GM19351 (cell line): ENCODE measurements at regions not wholly inside any gene's neighbourhood (a gene's known extent, or its start where the extent isn't known, plus 50 kb on each side); places are given as distances from the start of the nearest gene placed in this dataset.
"Not testable (repeated sequence)": the region's sequence is repeated elsewhere in the genome, so short reads cannot be mapped to it uniquely, and the experiment has no call there.

ENCODE experiments used
- ATAC-seq: cut with Tn5 transposase; IDR thresholded peaks from one replicate; pipeline ENCODE4 v1.9.1; 2021; ENCODE audit warnings: mild to moderate bottlenecking, moderate library complexity; ENCODE audit not compliant: unreplicated experiment

GRCh38 chr15:39255760-39256159 is 325.1 kb upstream of the THBS1 start:
- ATAC-seq: no peak

GRCh38 chr15:39260391-39260790 is 320.5 kb upstream of the THBS1 start:
- no peak for ATAC-seq

- no peak for ATAC-seq
Observed at GRCh38 chr15:39260791-39261190, 320.1 kb upstream of the THBS1 start.

DNA sequence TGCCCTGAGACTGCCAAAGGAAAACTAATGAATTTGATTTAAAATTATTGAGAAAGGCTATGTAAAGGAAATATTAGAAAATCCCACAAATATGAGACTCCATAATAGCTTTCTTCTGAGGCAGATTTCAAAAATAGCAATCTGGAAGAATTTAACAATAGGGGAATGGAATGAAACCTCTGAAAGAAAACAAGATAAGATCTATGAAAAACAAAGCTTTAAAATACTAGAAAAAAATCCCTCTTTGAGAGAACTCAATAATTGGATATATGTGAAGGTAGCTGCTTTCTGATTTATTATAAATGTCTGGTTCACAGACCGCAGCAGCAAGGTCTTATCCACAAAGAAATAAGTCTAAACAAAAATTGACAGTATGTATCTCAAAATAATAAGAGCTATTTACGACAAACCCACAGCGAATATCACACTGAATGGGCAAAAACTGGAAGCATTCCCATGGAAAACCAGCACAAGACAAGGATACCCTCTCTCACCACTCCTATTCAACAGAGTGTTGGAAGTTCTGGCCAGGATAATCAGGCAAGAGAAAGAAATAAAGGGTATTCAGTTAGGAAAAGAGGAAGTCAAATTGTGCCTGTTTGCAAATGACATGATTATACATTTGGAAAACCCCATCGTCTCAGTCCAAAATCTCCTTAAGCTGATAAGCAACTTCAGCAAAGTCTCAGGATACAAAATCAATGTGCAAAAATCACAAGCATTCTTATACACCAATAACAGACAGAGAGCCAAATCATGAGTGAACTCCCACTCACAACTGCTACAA is 319.3 kb upstream of the THBS1 start:
- not testable (repeated sequence) for ATAC-seq

DNA sequence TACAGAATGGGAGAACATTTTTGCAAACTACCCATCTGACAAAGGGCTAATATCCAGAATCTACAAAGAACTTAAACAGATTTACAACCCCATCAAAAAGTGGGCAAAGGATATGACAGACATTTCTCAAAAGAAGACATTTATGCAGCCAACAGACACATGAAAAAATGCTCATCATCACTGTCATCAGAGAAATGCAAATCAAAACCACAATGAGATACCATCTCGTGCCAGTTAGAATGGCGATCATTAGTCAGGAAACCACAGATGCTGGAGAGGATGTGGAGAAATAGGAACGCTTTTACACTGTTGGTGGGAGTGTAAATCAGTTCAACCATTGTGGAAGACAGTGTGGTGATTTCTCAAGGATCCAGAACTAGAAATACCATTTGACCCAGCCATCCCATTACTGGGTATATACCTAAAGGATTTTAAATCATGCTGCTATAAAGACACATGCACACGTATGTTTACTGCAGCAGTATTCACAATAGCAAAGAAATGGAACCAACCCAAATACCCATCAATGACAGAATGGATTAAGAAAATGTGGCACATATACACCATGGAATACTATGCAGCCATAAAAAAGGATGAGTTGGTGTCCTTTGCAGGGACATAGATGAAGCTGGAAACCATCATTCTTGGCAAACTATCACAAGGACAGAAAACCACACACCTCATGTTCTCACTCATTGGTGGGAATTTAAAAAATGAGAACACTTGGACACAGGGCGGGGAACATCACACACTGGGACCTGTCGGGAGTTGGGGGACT is 317.7 kb upstream of the THBS1 start:
- not testable (repeated sequence) for ATAC-seq

- no peak for ATAC-seq
Observed at GRCh38 chr15:39265261-39265660, 315.6 kb upstream of the THBS1 start.

DNA sequence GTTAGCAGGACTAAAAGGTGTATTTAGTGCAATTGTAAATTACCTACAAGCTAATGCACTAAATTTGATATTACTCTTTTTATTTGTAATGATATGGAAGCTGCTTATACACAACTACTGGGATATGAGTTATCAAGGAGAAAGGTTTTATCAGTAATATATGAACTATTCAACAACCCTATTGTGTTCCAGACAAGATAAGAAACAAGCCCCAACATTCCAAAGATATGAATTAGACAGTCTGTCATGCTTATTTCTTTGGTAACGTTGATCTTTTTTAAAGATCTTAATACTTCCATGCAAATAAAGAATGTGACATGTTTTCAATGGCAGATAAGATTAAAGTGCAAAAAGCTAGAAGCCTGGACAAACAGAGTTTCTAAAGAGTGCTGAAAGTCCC is 314.0 kb upstream of the THBS1 start:
- ATAC-seq: no peak

GRCh38 chr15:39267685-39268084 is 313.2 kb upstream of the THBS1 start:
- peak; percentile 59 for ATAC-seq

DNA sequence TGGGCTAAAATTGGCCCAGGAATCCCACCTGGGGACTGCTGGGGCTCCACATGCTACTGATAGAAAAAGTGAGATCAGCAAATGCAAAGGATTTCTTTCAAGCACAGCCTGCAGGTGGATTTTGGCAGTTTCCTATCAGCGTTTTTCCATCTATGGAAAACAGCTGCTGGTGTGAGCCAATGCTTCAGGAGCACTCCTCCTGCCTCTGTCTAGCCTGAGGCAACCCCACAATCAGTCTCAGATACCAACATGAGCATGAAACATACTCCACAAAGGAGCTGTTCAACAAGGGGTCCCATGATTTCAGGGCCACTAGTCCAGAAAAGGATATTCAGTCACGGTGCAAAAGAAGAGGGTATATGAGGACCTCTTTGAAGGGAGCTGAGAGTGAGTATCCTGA is 311.5 kb upstream of the THBS1 start:
- ATAC-seq: no peak

- ATAC-seq: no peak
Observed at GRCh38 chr15:39269821-39270220, 311.1 kb upstream of the THBS1 start.

GRCh38 chr15:39270221-39270855 is 310.5 kb upstream of the THBS1 start:
- ATAC-seq: no peak

DNA sequence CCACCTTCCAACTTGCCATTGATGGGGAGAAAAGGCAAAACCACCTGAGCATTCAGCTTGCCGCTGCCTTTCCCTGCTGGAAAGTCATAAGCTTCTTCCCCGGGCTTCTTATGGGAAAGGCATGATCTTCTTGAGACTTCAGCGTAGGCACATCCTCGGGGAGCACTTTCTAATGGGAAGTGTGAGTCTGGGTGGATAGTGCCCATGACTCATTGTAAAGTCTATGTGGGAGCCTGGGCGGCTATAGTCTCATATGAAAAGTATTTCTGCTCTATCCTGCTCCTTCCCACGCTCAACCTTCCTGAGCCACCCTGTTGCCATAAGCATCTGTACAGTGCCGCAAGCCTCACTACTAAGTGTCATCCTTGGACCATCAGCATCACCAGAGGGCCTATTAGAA is 309.9 kb upstream of the THBS1 start:
- ATAC-seq: no peak

GRCh38 chr15:39272901-39273300 is 308.0 kb upstream of the THBS1 start:
- no peak for ATAC-seq

DNA sequence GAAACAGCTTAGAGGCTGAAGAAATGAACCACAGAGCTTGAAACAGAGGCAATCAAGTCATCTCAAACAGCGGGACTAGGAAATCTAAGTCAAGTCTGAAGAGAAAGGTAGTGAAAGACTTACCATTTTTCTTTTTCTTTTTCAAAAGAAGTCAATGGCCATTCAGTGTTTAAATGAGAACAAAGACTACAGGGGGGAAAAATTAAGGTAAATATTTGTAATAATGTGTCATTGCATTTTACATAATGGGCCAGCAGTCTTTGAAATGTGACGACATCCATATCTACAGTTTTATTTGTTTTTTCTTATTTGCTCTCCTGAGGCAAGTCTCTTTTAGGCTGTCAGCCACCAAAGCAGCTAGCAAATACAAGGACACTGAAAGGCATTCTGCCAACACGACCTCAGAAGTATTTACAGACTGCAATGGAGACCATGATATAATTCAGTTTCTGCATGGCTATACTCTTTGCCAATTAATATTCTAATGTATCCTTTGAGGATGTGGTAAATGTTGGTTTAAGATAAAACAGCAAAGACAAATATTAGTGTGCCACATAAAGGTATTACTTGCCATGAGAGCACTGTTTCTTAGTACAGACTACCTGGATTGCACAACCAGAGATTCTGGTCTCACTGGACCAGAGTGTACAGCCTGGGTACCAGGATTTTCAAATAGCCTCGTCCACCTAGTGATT is 307.0 kb upstream of the THBS1 start:
- ATAC-seq: no peak

DNA sequence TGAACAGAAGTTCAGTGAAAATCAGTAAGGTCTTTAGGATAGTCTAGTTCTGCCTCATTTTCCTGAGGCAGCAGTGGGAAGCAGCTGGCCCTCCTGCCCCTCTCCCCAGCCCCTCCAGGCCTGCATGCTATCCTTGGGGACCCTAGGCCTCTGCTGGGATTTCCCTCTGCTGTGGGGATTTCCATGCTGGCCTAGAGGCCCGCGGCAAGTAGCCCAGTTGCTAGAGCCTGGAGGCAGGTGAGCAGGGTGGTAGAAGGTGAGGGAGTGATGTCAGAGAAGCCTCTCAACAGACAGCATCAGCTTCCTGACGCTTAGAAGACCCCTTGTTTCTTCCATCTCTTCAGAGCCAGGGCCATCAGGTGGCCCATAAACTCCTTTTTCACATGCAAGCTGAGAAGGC is 305.8 kb upstream of the THBS1 start:
- no peak for ATAC-seq

DNA sequence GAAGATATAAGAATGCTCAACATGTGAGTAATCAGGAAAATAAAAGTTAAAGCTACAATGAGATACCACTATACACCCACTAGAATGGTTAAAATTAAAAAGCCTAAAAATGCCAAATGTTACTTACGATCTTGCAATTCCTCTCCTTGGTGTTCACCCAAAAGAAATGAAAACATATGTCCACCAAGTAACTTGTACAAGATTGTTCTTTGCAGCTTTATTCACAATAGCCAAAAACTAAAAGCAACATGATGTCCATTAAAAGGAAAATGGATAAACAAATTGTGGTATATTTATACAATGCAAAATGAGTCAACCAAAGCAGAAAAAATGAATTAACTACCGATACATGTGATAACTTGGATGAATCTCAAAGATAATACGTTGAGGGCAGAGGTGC is 301.6 kb upstream of the THBS1 start:
- no peak for ATAC-seq

GRCh38 chr15:39281094-39281493 is 299.8 kb upstream of the THBS1 start:
- no peak for ATAC-seq

DNA sequence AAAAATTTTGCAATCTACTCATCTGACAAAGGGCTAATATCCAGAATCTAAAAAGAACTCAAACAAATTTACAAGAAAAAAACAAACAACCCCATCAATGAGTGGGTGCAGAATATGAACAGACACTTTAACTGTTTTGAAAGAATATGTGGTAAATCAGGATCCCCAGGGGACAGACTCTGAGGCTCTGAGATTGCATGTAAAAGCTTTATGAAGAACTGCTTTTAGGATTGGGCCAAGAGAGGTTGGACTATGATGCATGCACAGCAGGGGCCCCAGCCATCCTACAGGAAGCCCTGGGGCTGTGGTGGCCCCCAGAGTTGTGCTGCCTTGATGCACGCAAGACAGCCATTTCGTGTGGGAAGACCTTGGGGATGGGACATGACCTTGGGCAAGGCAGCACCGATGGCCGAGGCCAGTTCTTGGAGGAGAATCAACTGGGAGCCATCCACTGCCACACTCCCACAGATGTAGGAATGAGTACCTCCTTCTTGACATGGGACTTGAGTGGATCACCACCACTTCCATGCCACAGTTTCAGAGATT is 298.1 kb upstream of the THBS1 start:
- ATAC-seq: no peak

DNA sequence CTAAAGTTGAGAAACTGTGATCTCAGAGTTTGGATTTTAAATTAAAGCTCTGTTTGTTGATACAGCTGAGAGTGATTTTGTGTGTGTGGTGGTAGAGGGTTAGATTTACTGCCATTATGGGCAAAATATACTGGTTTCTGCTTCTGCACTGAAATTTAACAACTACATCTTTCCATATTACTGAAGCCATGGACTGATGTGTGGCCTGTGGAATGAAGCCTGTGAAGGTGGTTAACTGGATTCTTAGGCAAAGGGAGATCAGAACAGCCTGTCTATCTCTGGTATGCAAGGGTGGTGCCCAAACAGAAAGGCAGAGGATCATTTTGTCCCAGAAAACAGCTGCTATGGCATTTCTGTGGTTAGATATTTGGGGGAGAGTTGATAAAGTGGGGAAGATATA is 297.3 kb upstream of the THBS1 start:
- ATAC-seq: no peak

- ATAC-seq: no peak
Observed at GRCh38 chr15:39285071-39285470, 295.8 kb upstream of the THBS1 start.

DNA sequence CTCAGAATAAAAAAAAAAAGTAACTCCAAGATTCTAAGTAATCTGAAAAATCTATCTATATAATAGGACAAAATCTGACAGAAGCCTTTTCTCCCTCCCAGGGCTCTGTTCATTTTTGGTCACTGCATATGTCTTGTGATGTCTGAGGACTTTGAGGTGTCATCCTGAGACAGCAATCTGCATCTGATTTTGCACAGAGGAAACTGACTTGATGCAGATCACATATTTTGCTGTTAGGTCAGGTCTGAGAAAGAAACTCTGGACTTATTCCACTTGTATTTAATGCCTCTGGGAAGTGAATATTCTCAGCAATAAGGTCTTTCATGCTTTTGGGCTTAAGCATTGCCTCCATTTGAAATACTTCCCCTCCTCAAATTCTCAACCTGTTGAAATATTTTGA is 295.2 kb upstream of the THBS1 start:
- no peak for ATAC-seq
